ENCODE measurements at regions not wholly inside any gene's neighbourhood (a gene's known extent, or its start where the extent isn't known, plus 50 kb on each side); places are given as distances from the start of the nearest gene placed in this dataset.

- 5% methylated on average over 1 of the region's 1 CpG for whole genome bisulfite sequencing (ENCODE audit: insufficient coverage, insufficient replicate concordance, low lambda C conversion rate, missing lambda C conversion rate)
- ChIA-PET POLR2A (no interaction called here), CTCF (interaction anchor here (0.9 kb wide), 1 partner anchor 56 kb away, joined by 3 read pairs; no protein-coding TSS in a partner anchor), RAD21 (ENCODE audit: unreplicated experiment) (no interaction called here), SMC1A (ENCODE audit: uncharacterized antibody, unreplicated experiment) (no interaction called here)
- no peak overlapping the region for H3K27ac ChIP-seq (ENCODE audit: control insufficient read depth, insufficient read depth)
- no peaks in the 10 kb centered on the region for H3K4me1 ChIP-seq (ENCODE audit: control insufficient read depth, insufficient read depth, low read length)
- no peaks in the 10 kb centered on the region for H3K27me3 ChIP-seq (replicated peaks in 1 of 2; ENCODE audit: control insufficient read depth in 2 of 2, insufficient read depth in 2 of 2, low read length in 1 of 2)
- no peaks in the 10 kb centered on the region for H4K20me1 ChIP-seq (ENCODE audit: control insufficient read depth, insufficient read depth)
- no peak overlapping the region for H2AFZ ChIP-seq (ENCODE audit: control insufficient read depth, low read depth, low read length)
- in situ Hi-C loops (cut with MboI): no loop called here
- intact Hi-C loops (cut with micrococcal nuclease; ENCODE audit: unreplicated experiment): no loop called here
- DNase-seq (ENCODE audit: low read depth, low spot score) (no peak), ATAC-seq (no peak), FAIRE-seq (no peak)
- no peak overlapping the region for H3K4me2 ChIP-seq (ENCODE audit: control insufficient read depth, insufficient read depth)
- no TSS peak for BruUV-seq (replicated peaks)
- H3K79me2 ChIP-seq (ENCODE audit: control insufficient read depth, insufficient read depth, low read length): no peaks in the 10 kb centered on the region
- H3K4me3 ChIP-seq: no peak overlapping the region
- H3K36me3 ChIP-seq (ENCODE audit: control insufficient read depth in 2 of 2, insufficient read depth in 2 of 2, low read length in 1 of 2): no peaks in the 10 kb centered on the region
- no peak overlapping the region for H3K9ac ChIP-seq (ENCODE audit: control insufficient read depth, insufficient read depth, low read length)
- H3K9me3 ChIP-seq (replicated peaks; ENCODE audit: control insufficient read depth, insufficient read depth, low read length): no peaks in the 10 kb centered on the region
- TF ChIP-seq IKZF2 (IDR thresholded peaks at IDR 0.05): no peak
- no peak for TF ChIP-seq STAT1 (conservative IDR thresholded peaks at IDR 0.05)
- TF ChIP-seq PML (IDR thresholded peaks at IDR 0.05; ENCODE audit: low read length): no peak
- no peak for TF ChIP-seq ATF3 (IDR thresholded peaks at IDR 0.05; ENCODE audit: borderline replicate concordance, extremely low read depth, low read depth, low read length)
- no peak for TF ChIP-seq ZNF384 (IDR thresholded peaks at IDR 0.05; ENCODE audit: borderline replicate concordance, low read depth, low read length)
- TF ChIP-seq GABPA (IDR thresholded peaks at IDR 0.05; ENCODE audit: low read depth): no peak
- TF ChIP-seq USF2 (IDR thresholded peaks at IDR 0.05; ENCODE audit: borderline replicate concordance, low read depth, low read length): no peak
- no peak for TF ChIP-seq CHD2 (IDR thresholded peaks at IDR 0.05; ENCODE audit: borderline replicate concordance, low read depth, low read length)
- no peak for TF ChIP-seq SMAD5 (IDR thresholded peaks at IDR 0.05; ENCODE audit: low read depth)
- TF ChIP-seq ATF7 (IDR thresholded peaks at IDR 0.05; ENCODE audit: low read depth): no peak
- no peak for TF ChIP-seq ETV6 (conservative IDR thresholded peaks at IDR 0.05 in 1 of 2, IDR thresholded peaks at IDR 0.05 in 1 of 2; ENCODE audit: borderline replicate concordance in 1 of 2, low read depth in 1 of 2)
- TF ChIP-seq NFIC (IDR thresholded peaks at IDR 0.05; ENCODE audit: low read depth, low read length): no peak
These were observed 352.4 kb upstream of the ADGRB3 start for GRCh38 chr6:68282646-68283045.
